GM21515 (cell line): ENCODE measurements at regions not wholly inside any gene's neighbourhood (a gene's known extent, or its start where the extent isn't known, plus 50 kb on each side); places are given as distances from the start of the nearest gene placed in this dataset.

Experiments used
- ATAC-seq: cut with Tn5 transposase; IDR thresholded peaks from one replicate; pipeline ENCODE4 v1.9.1; 2021; ENCODE audit not compliant: unreplicated experiment

GRCh38 chr7:84549409-84549808, 354.8 kb upstream of the SEMA3A start:
- no peak for ATAC-seq

DNA sequence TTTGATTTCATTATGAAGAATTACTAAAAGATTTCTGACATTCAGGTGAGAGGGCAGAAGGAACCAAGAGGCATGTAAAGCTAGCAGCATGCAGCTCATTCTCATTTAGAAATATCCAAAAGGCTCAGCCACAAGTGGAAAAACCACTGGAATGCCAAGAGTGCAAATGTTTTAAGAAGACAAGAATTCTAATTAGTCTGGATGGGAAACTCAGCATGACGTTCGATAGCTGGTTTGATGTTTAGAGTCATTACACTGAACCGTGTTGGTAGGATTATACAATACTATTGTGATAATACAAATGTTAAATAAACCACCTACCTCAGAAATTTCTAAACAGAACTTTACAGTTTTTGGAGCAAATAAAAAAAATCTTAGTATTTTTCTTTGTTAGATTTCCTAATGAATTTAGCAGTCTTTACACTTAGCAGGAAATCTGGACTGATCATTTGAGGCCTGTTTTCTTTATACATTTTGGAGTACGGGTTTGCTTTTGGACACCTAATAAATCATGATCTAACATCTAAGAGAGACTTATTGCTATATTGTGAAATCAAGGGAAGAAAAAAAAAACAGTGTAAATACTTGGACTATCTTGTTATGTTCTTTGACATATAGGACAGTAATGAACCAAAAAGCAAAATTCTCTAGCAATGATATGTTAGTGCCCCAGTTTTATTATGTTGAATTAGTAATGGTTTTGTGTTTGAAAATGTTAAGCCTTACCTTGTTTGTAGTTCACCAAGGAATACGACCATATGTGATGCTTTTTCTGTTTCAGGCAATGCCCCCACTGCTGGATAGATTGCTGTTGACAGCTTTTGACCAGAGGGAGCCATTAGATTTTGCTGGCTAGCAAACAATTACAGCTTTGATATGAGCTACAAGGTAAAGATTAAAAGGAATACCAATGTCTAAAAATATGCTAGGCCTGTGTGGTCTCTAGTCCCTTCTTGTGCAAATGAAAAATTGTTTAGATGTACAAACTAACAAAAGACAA, 354.1 kb upstream of the SEMA3A start:
- ATAC-seq: no peak

DNA sequence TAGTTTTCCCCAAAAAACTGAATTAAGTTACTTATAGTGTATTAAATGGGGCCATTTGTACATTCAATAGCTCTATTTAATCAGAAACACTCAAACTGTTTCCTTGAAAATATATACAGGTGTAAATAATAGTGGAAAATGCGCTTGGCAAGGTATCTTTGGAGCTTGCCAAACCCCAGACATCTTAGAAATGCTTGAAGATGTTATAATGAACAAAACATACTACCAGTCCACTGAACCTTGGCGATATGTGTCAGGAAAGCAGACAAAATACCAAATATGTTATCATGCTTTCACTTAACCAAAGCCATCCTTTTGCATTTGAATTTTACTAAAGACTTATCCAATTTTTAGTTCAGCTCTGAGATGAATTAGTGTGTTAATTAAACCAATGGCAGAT, 352.7 kb upstream of the SEMA3A start:
- ATAC-seq: no peak

- ATAC-seq: no peak
Measured at GRCh38 chr7:84546403-84546802, 351.8 kb upstream of the SEMA3A start.

- ATAC-seq: no peak
Measured at GRCh38 chr7:84538268-84538667, 343.7 kb upstream of the SEMA3A start.

GRCh38 chr7:84536271-84536870, 341.8 kb upstream of the SEMA3A start:
- ATAC-seq: no peak

GRCh38 chr7:84535580-84536270, 341.1 kb upstream of the SEMA3A start:
- ATAC-seq: no peak

GRCh38 chr7:84533182-84533581, 338.6 kb upstream of the SEMA3A start:
- ATAC-seq: no peak

GRCh38 chr7:84532196-84532595, 337.6 kb upstream of the SEMA3A start:
- no peak for ATAC-seq

GRCh38 chr7:84529480-84530205, 335.1 kb upstream of the SEMA3A start:
- ATAC-seq: no peak

- ATAC-seq: no peak
Measured at GRCh38 chr7:84528756-84529479, 334.3 kb upstream of the SEMA3A start.

DNA sequence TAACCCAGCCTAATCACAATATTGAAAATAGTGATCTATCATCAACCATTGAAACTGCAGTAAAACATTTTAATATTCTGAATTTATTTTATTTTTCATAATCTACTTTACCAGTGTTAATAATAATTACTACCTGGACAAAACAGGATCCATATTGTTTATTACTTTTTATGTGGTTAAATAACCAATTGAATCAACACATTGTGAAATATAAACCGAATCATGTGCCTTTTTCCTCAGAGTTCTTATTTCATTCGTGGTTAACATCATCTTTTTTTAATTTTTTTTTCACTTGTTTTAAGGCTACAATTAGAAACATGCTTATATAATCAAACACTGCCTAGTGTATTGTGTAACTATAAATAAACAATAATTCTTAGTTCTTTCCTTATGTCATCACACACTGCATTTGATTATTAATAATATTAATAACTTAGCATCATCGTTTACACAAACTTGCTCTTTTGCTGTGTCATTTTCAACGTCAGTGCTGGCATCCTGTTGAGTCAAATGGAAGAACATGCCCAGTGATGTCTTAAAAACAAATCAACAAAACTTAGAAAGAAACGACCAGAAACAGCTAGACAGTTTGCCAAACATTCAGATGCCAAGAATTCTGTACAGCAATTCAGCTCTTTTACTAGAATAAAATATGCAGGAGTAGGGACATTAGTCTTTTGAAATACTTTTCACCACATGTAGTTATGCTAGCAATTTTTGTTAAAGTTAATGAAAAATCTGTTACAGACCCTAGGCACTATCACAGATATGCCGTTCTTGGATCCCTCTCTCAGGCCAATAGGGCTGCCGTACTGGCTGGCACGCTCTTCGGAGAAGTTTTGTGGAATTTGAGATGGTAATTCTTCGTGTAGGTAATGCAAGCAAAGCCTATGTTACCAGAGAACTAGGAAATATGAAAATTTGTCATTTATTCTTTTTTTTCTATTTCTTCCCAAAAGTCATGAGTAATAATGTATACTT, 330.4 kb upstream of the SEMA3A start:
- ATAC-seq: no peak

DNA sequence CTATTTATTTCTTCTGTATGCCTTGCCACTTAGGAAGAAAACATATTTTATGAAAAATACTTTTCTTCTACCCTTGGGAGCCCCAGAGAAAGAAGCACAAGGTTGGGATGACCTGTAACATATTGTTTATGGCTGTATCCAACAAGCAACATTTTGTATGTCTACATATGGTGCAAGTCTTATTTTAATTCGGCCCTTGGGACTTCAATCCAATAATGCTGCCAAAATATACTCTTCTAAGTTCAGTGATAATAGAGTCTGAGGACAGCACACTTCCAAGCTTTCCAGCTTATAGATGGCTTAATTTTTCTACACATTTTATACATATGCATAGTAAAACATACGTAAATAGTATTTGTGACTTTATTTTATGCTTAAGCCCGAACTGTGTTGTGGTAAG, 318.5 kb upstream of the SEMA3A start:
- ATAC-seq: no peak

DNA sequence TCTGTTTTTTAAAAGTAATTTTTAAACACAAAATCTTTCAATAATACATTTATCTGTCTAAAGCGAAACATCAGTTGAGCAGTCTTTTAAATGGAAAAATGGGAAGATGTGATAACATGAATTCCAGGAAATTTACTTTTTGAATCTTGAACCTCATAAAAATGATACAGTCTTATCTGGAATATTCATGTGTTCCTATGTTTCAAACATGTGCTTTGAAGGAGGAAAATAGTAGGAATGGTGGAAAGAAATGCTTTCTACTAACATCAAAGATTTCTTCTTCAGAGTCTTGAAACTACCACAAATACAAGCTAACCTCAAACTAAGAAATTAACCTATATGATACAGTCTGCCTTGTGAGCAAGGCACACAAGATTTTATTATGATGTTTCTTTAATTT, 317.5 kb upstream of the SEMA3A start:
- ATAC-seq: no peak

DNA sequence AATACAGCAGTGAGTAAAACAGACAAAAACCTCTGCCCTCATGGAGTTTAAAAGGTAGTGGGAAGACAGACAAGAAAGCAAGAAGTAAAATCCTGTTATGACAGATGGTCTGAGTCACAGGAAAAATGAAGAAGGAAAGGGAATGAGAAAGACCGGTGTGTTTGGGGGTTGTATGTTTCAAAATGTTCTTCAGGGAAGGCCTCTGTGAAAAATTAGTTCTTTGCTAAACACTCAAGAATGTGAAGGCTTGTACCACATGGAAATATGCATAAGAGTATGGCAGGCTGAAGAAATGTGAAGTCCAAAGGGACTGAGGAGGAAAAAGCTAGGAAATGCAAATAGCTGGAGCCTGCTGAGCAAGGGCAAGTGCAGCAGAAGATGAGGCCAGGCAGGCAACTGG, 315.9 kb upstream of the SEMA3A start:
- no peak for ATAC-seq

DNA sequence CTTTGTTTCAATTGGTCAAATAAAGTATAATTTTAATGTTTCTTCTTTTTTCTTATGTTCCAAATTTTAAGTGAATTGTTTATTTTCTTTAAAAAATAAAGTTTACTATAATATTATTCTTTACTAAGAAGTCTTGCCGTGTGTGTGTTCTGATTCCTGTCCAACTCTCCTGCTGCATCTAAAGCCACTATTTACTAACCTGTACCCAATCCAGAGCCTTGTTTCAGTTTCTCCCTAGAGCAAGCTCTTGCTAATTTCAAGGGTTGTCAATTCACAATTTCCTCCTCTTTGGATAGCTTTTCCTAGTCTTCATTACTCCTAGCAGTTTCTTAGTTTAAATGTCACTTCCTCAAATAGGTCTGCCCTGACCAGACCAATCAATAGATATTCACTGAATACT, 314.9 kb upstream of the SEMA3A start:
- ATAC-seq: no peak

DNA sequence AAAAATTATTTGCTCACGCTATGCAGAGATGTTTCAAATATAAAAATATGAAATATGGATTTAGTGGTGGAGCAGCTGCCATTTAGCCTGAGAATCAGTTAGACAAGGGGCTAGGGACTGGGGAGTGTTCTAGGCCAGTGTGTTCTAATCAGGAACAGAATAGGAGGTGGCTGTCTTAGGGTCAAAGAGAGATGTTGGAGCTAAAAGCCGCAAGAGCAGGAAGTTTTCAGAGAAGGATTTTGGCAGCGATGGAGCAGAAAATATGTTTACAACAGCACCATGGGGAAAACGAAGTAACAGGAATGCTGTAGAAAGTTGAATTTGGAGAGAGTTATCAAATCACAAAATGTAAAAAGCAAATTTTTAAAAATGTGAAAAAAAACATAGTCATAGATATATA, 314.0 kb upstream of the SEMA3A start:
- ATAC-seq: no peak

- no peak for ATAC-seq
Measured at GRCh38 chr7:84507529-84507928, 312.9 kb upstream of the SEMA3A start.

- no peak for ATAC-seq
Measured at GRCh38 chr7:84506151-84506550, 311.6 kb upstream of the SEMA3A start.
